HG02759 (cell line): ENCODE measurements at regions not wholly inside any gene's neighbourhood (a gene's known extent, or its start where the extent isn't known, plus 50 kb on each side); places are given as distances from the start of the nearest gene placed in this dataset.

ENCODE experiments used
- ATAC-seq: cut with Tn5 transposase; IDR thresholded peaks from one replicate; pipeline ENCODE4 v1.9.1; 2021; ENCODE audit warnings: mild to moderate bottlenecking, moderate library complexity; ENCODE audit not compliant: unreplicated experiment

- ATAC-seq: no peak
Observed at GRCh38 chr10:111435871-111436270, 359.0 kb downstream of the ADRA2A start.

- no peak for ATAC-seq
Observed at GRCh38 chr10:111439034-111439842, 362.4 kb downstream of the ADRA2A start.

GRCh38 chr10:111440501-111440900, 363.7 kb downstream of the ADRA2A start:
- ATAC-seq: no peak

GRCh38 chr10:111445667-111446066, 368.8 kb downstream of the ADRA2A start:
- no peak for ATAC-seq

DNA sequence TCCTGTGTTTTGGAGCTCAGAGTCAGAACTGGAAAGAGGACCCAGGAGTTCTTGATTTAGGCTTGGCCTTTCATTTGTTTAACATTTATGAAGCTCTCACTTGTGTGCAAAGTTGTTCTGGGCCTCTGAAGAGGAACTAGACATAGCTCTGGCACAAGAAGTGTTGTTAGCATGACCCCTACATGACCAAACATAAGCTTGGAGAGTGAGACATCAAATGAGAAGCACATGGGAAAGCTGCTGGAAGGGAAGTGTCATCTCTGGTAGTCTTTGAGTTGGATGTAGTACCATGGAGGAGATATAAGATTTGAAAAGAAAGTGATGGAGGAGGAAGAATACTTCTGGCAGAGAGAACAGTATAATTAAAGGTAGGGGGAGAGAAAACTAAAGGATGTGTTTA, 370.1 kb downstream of the ADRA2A start:
- ATAC-seq: no peak

- ATAC-seq: no peak
Observed at GRCh38 chr10:111452153-111452552, 375.3 kb downstream of the ADRA2A start.

GRCh38 chr10:111455776-111456426, 379.1 kb downstream of the ADRA2A start:
- ATAC-seq: peak; percentile 42

GRCh38 chr10:111458256-111458655, 381.4 kb downstream of the ADRA2A start:
- ATAC-seq: no peak

DNA sequence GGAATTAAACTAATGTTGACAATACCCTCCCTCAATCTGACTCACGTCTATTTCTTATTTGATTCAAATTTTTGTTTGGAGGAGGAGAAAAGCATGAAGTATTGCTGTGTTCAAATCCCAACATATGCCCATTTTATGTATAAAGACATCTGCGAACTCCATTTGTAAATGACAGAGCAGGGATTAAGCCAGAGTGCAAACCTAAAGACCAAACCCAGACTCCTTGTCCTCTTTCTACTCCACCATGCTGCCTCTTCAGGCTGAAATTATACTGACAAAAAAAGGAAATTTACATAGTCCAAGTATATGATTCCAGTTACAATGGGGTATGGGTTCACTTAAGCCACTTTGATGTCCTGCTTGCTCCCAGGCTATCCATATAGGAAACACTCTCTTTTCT, 383.1 kb downstream of the ADRA2A start:
- ATAC-seq: no peak

GRCh38 chr10:111472445-111472844, 395.6 kb downstream of the ADRA2A start:
- no peak for ATAC-seq

DNA sequence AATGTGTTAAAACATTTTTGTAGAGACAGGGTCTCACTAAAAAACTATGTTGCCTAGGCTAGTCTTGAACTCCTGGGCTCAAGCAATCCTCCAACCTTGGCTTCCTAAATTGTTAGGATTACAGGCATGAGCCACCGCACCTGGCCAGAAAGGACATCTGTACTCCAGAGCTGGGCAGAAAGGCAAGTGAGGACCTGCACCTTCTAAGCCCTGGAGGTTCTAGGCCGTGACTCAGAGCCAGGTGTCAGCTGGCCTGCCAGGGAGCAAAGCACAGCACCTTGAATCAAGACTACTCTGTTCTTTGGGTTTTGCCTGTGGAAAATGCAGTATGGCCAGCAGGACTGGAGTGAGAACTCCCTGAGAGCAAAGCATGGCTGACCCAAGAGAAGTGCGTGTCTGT, 396.5 kb downstream of the ADRA2A start:
- no peak for ATAC-seq

DNA sequence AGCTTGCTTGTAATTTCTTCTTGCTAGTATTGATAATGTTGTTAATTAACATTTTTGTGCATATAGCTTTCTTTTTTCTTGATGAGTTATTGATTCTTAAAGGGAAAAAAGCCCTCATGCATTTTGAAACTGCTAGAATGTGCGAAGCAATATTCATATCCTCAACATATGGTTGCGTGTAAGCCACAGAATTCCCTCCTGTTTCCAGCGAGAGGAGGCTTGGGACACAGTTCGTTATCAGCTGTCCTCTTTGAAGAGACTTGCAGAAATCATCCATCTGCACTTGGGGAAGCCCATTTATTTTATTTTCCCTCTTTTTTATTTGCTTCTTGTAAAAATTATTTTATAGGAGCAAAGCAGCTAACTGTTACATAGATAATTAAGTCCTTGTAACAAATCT, 398.0 kb downstream of the ADRA2A start:
- ATAC-seq: no peak

DNA sequence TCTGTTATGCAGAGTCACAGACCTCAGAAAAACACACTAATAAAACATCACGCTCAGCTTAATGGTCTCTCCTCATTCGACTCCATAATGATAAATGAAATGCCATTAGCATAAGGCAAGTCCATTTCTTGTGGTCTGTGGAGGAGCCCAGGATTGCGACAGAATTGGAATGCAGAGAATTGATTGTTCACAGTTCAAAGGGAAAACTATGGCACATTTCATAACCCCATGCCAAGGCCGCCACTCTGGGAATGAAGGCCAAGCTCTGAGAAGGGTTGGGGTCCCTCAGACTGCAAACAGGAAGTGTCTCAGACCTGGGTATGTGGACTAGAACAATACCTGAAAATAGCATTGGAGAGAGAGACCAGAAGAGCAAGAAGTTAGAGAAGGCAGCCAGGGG, 398.9 kb downstream of the ADRA2A start:
- no peak for ATAC-seq

- no peak for ATAC-seq
Observed at GRCh38 chr10:111478651-111479050, 401.8 kb downstream of the ADRA2A start.

DNA sequence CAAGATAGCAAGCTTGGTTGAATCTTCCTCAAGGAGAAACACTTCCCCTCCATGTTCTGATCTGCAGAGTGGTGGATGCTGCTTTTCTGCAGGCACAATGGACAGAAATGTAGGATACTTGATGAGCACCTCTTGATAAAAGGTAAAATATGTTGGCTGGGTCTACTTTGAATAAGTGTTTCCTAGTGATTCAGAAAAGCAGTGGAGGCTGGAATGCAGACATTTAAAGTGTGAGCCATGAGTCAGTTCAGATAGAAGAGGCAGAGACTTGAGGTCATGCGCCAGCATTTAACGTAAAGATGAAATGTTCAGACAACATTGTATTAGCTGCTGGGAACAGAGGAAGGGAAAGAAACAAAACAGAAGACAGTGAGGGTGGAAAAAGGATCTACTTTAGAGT, 403.1 kb downstream of the ADRA2A start:
- no peak for ATAC-seq

DNA sequence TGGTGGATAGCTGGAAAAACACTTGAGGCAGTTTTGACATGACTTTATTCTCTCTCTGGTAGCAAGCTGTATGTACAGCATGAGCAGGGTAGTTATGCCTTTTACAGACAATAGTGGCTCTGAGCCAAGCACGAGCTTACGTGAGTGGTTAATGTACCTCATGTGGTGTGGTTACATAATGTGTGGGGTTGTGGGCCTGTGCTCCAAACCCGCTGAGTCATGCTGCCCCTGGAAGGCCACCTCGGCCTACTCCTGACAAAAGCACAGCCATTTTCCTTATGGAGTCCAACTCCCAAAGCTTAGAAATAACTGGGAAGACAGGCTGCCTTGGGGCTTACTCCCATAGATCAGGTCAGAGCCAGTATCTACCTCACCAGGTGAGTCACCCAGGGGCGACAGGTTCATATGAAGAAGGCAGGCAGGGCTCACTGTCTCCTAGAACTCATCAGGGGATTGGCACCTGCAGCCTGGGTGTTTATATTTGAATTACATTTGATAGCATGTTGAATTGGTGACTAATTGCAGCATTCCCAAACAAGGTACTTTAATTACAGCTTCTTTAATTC, 404.5 kb downstream of the ADRA2A start:
- ATAC-seq: no peak

DNA sequence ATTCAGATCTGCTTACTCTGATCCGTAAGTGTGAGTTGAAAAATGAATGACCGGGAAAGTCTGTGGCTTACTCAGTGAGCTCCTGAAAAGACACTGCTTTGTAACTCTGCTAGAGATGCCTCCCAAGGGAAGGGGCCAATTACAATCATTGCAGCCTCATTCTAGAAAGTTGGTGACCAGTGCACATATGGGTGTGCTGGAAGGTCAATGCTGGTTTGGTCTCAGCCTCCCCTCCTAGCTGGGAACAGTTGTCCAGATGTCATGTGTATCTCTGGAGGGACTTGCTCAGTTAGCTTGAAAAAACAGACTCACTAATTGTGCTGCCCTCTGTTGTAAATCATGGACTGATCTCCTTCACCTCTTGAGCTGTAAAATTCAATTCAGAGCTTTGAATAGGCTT, 405.0 kb downstream of the ADRA2A start:
- ATAC-seq: no peak

DNA sequence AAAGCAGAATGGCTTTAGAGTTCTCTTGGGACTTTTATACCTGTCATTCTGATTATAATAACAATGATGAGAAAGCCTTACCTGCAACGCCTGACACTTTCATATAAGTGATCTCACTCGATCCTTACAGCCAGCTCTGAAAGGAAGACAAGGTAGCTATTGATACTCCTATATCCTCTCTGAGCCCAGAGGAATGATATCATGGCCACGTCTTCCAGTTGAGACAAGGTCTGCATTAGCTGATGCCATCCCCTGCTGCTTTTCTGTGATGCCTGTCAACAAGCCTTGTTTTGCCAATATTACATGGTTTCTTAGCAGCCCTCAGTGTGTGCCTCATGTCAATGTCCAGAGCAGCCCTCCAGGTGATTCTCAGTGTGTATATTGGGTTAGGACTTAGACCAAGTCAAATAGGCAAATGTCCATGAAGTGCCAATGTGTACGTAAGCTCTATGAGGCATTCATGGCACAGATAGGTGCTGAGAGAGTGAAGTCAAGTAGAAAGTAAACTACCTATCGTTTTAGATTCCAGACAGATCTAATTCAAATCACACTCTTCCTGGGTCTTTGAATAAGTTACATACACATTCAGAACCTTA, 405.9 kb downstream of the ADRA2A start:
- no peak for ATAC-seq

DNA sequence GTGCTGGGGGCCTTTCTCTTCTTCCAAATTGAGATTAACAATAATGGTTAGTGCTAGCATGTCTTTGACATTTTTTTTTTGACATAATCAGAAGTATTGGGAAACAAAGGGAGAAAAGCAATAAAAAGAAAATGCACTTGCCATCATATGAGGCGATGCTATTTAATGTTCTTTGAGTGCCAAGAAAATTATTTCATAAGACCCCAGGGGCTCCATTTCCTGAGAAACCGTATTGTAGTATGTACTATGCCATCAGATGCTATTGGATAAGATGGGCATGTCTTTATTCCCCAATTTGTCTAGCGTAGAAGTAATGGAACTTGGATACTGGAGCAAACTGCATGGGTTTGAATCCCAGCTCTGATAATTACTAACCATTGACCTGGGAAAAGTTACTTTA, 408.9 kb downstream of the ADRA2A start:
- no peak for ATAC-seq

DNA sequence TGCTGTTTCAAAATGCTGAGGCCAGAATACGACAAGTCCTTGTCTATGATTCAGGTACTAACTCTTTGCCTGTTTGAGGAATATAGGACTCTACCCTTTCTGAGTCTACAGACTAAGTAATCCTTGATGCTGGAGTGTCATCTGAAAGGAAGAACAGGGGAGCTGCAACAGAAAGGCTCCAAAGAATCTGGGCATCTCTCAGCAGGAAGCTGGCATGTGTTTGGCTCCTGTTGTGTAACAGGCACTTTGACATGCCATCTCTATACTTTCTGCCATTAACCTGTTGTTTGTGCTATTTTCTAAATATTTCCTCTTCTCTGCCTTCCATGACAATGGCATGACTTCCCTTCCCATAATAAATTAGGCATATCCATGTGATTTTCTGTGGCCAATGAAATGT, 409.5 kb downstream of the ADRA2A start:
- no peak for ATAC-seq

GRCh38 chr10:111488668-111489067, 411.8 kb downstream of the ADRA2A start:
- no peak for ATAC-seq

- ATAC-seq: no peak
Observed at GRCh38 chr10:111491154-111491553, 414.3 kb downstream of the ADRA2A start.
